ENCODE measurements at regions not wholly inside any gene's neighbourhood (a gene's known extent, or its start where the extent isn't known, plus 50 kb on each side); places are given as distances from the start of the nearest gene placed in this dataset.

- TF ChIP-seq CTCF (IDR thresholded peaks at IDR 0.05 in 2 of 3, conservative IDR thresholded peaks at IDR 0.05 in 1 of 3; ENCODE audit: control insufficient read depth in 2 of 3, extremely low read depth in 1 of 3, insufficient read depth in 1 of 3, low read depth in 3 of 3, low read length in 3 of 3) (no peak), SPI1 (IDR thresholded peaks at IDR 0.05; ENCODE audit: borderline replicate concordance, insufficient read depth, low read depth, low read length) (no peak), POLR2A (IDR thresholded peaks at IDR 0.05; ENCODE audit: low read depth, low read length) (no peak), JUNB (IDR thresholded peaks at IDR 0.05) (no peak)
These were observed 355.2 kb upstream of the FAM241A start for GRCh38 chr4:111789901-111790640.
